K562 (cell line): ENCODE measurements at regions not wholly inside any gene's neighbourhood (a gene's known extent, or its start where the extent isn't known, plus 50 kb on each side); places are given as distances from the start of the nearest gene placed in this dataset.

ENCODE experiments used
- BRD4 ChIP-seq: fragments of 200-600 bp; sonication (generic); IDR thresholded peaks from 2 replicates; pipeline ENCODE4 v1.6.1; 2017; ENCODE audit warnings: inconsistent platforms
- CBFA2T2 ChIP-seq: fragments of 450-650 bp; conservative IDR thresholded peaks from 2 replicates; pipeline ENCODE4 v1.6.1; 2017; ENCODE audit warnings: mild to moderate bottlenecking
- CBFA2T3 ChIP-seq: fragments of 450-650 bp; IDR thresholded peaks from 2 replicates; pipeline ENCODE4 v1.6.1; 2017
- GTF2A2 ChIP-seq: IDR thresholded peaks from 2 replicates; pipeline ENCODE4 v1.6.1; 2016; ENCODE audit warnings: mild to moderate bottlenecking, missing genetic modification characterization, missing compliant biosample characterization
- HDAC8 ChIP-seq: fragments of 450-650 bp; IDR thresholded peaks from 2 replicates; pipeline ENCODE4 v1.6.1; 2016; ENCODE audit warnings: mild to moderate bottlenecking, missing genetic modification characterization, moderate library complexity, missing compliant biosample characterization
- KDM5B ChIP-seq: fragments of 200-600 bp; sonication (generic); IDR thresholded peaks from 2 replicates; pipeline ENCODE4 v1.6.1; 2012; ENCODE audit warnings: low read depth, mild to moderate bottlenecking, moderate library complexity, low read length, control low read depth, inconsistent platforms; ENCODE audit not compliant: insufficient replicate concordance
- KHSRP ChIP-seq: fragments of 450-650 bp; IDR thresholded peaks from 2 replicates; pipeline ENCODE4 v1.6.1; 2017
- MCM2 ChIP-seq: fragments of 450-650 bp; IDR thresholded peaks from 2 replicates; pipeline ENCODE4 v1.6.1; 2017; ENCODE audit warnings: low read depth, mild to moderate bottlenecking
- NBN ChIP-seq: fragments of 450-650 bp; IDR thresholded peaks from 2 replicates; pipeline ENCODE4 v1.6.1; 2016; ENCODE audit warnings: low read depth, mild to moderate bottlenecking
- POLR2G ChIP-seq: fragments of 200-400 bp; formaldehyde crosslinking; IDR thresholded peaks from 2 replicates; pipeline ENCODE4 v1.6.1; 2017; ENCODE audit warnings: low read depth, mild to moderate bottlenecking, antibody characterized with exemption, low read length, moderate library complexity
- SAFB ChIP-seq: fragments of 200-400 bp; formaldehyde crosslinking; IDR thresholded peaks from 2 replicates; pipeline ENCODE4 v1.6.1; 2017; ENCODE audit warnings: low read depth, low read length, borderline replicate concordance
- YY1 ChIP-seq, 3 experiments: IDR thresholded peaks; 2 replicates each; pipeline ENCODE4 v1.6.1; 2011; ENCODE audit warnings: low read length in 2 of 3, mild to moderate bottlenecking in 2 of 3, moderate library complexity in 2 of 3, borderline replicate concordance in 1 of 3, control low read depth in 1 of 3, low read depth in 1 of 3; ENCODE audit not compliant: insufficient read depth in 3 of 3, insufficient replicate concordance in 2 of 3, control insufficient read depth in 1 of 3, insufficient read length in 1 of 3; ENCODE audit errors: extremely low read depth in 1 of 3
- ZKSCAN8 ChIP-seq: fragments of 200-800 bp; sonication (Bioruptor generic); IDR thresholded peaks from 2 replicates; pipeline ENCODE4 v1.6.1; 2016; ENCODE audit warnings: missing genetic modification characterization, missing compliant biosample characterization
- ZNF184 ChIP-seq: sonication (generic); formaldehyde crosslinking; IDR thresholded peaks from 2 replicates; pipeline ENCODE4 v1.5.0; 2020; ENCODE audit warnings: missing genetic modification reagents
- TF ChIP-seq, protein P1 (sequence below): fragments of 450-650 bp; IDR thresholded peaks from 2 replicates; pipeline ENCODE4 v1.6.1; 2017; ENCODE audit warnings: mild to moderate bottlenecking, moderate library complexity
- TF ChIP-seq, protein P2 (sequence below): fragments of 450-650 bp; IDR thresholded peaks from 2 replicates; pipeline ENCODE4 v1.6.1; 2016; ENCODE audit warnings: antibody characterized with exemption
- TF ChIP-seq, protein P3 (sequence below): fragments of 200-800 bp; sonication (Bioruptor generic); IDR thresholded peaks from 2 replicates; pipeline ENCODE4 v1.6.1; 2016; ENCODE audit warnings: missing genetic modification characterization, missing compliant biosample characterization
- TF ChIP-seq, protein P4 (sequence below): fragments of 450-650 bp; formaldehyde crosslinking; IDR thresholded peaks from 2 replicates; pipeline ENCODE4 v1.4.0; 2020; ENCODE audit warnings: mild to moderate bottlenecking, mixed read lengths

DNA sequence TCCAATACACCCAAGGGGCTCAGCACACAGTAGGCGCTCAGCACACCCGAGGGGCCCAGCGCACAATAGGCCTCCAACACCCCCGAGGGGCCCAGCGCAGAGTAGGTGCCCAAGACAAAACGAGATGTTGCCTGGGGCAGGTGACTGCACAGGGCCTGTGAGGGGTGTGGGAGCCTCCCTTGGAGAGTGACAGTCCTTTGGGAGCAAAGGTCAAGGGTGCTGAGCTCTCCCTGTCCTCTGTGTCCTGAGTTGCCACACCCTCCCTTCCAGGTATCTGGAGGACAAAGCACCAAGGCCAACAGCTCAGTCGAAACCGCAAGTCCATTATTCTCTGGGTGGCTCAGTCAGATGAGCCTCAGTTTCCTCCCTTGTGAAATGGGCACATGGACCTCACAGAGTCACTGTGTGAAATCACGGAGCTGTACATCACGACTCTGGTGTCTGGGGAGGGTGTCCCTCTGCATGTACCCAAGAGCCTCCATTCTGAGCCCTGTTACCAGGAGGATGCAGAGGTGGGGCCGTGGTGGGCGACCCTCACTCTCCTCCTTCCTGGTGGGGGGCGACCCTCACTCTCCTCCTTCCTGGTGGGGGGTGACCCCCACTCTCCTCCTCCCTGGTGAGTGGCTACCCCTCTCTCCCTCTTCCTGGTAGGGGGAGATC is 81.3 kb downstream of the FOXL3 start (continued):
- no peak for TF ChIP-seq YY1 (IDR thresholded peaks at IDR 0.05; ENCODE audit: borderline replicate concordance in 1 of 3, control insufficient read depth in 1 of 3, extremely low read depth in 1 of 3, insufficient read depth in 3 of 3, insufficient read length in 1 of 3, insufficient replicate concordance in 2 of 3, low read depth in 1 of 3, low read length in 2 of 3)
- no peak for TF ChIP-seq KDM5B
- TF ChIP-seq, protein P1, sequence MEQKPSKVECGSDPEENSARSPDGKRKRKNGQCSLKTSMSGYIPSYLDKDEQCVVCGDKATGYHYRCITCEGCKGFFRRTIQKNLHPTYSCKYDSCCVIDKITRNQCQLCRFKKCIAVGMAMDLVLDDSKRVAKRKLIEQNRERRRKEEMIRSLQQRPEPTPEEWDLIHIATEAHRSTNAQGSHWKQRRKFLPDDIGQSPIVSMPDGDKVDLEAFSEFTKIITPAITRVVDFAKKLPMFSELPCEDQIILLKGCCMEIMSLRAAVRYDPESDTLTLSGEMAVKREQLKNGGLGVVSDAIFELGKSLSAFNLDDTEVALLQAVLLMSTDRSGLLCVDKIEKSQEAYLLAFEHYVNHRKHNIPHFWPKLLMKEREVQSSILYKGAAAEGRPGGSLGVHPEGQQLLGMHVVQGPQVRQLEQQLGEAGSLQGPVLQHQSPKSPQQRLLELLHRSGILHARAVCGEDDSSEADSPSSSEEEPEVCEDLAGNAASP: no peak
- no peak for TF ChIP-seq GTF2A2 (tag)
- TF ChIP-seq KHSRP: no peak
- no peak for TF ChIP-seq POLR2G
- no peak for TF ChIP-seq SAFB
- TF ChIP-seq, protein P2, sequence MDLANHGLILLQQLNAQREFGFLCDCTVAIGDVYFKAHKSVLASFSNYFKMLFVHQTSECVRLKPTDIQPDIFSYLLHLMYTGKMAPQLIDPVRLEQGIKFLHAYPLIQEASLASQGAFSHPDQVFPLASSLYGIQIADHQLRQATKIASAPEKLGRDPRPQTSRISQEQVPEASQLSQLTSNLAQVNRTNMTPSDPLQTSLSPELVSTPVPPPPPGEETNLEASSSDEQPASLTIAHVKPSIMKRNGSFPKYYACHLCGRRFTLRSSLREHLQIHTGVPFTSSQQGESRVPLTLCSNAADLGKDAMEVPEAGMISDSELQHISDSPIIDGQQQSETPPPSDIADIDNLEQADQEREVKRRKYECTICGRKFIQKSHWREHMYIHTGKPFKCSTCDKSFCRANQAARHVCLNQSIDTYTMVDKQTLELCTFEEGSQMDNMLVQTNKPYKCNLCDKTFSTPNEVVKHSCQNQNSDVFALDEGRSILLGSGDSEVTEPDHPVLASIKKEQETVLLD: no peak
- TF ChIP-seq CBFA2T2: no peak
- TF ChIP-seq MCM2: no peak
- TF ChIP-seq, protein P3, sequence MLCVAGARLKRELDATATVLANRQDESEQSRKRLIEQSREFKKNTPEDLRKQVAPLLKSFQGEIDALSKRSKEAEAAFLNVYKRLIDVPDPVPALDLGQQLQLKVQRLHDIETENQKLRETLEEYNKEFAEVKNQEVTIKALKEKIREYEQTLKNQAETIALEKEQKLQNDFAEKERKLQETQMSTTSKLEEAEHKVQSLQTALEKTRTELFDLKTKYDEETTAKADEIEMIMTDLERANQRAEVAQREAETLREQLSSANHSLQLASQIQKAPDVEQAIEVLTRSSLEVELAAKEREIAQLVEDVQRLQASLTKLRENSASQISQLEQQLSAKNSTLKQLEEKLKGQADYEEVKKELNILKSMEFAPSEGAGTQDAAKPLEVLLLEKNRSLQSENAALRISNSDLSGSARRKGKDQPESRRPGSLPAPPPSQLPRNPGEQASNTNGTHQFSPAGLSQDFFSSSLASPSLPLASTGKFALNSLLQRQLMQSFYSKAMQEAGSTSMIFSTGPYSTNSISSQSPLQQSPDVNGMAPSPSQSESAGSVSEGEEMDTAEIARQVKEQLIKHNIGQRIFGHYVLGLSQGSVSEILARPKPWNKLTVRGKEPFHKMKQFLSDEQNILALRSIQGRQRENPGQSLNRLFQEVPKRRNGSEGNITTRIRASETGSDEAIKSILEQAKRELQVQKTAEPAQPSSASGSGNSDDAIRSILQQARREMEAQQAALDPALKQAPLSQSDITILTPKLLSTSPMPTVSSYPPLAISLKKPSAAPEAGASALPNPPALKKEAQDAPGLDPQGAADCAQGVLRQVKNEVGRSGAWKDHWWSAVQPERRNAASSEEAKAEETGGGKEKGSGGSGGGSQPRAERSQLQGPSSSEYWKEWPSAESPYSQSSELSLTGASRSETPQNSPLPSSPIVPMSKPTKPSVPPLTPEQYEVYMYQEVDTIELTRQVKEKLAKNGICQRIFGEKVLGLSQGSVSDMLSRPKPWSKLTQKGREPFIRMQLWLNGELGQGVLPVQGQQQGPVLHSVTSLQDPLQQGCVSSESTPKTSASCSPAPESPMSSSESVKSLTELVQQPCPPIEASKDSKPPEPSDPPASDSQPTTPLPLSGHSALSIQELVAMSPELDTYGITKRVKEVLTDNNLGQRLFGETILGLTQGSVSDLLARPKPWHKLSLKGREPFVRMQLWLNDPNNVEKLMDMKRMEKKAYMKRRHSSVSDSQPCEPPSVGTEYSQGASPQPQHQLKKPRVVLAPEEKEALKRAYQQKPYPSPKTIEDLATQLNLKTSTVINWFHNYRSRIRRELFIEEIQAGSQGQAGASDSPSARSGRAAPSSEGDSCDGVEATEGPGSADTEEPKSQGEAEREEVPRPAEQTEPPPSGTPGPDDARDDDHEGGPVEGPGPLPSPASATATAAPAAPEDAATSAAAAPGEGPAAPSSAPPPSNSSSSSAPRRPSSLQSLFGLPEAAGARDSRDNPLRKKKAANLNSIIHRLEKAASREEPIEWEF (CRISPR knock-in tag): no peak
- TF ChIP-seq CBFA2T3: no peak
- no peak for TF ChIP-seq HDAC8 (tag)
- TF ChIP-seq, protein P4, sequence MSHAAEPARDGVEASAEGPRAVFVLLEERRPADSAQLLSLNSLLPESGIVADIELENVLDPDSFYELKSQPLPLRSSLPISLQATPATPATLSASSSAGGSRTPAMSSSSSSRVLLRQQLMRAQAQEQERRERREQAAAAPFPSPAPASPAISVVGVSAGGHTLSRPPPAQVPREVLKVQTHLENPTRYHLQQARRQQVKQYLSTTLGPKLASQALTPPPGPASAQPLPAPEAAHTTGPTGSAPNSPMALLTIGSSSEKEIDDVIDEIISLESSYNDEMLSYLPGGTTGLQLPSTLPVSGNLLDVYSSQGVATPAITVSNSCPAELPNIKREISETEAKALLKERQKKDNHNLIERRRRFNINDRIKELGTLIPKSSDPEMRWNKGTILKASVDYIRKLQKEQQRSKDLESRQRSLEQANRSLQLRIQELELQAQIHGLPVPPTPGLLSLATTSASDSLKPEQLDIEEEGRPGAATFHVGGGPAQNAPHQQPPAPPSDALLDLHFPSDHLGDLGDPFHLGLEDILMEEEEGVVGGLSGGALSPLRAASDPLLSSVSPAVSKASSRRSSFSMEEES (CRISPR knock-in tag): no peak
- TF ChIP-seq ZNF184: no peak
- no peak for TF ChIP-seq NBN
- TF ChIP-seq ZKSCAN8 (CRISPR knock-in tag): no peak
- no peak for TF ChIP-seq BRD4
